ENCODE measurements at regions not wholly inside any gene's neighbourhood (a gene's known extent, or its start where the extent isn't known, plus 50 kb on each side); places are given as distances from the start of the nearest gene placed in this dataset.

GRCh38 chr22:19615867-19616581 is 91.8 kb upstream of the CLDN5 start:
- TF ChIP-seq CTCF (IDR thresholded peaks at IDR 0.05) (no peak), SIN3A (IDR thresholded peaks at IDR 0.05; ENCODE audit: borderline replicate concordance, insufficient read depth, low read depth, low read length) (no peak), POLR2AphosphoS5 (IDR thresholded peaks at IDR 0.05; ENCODE audit: low read depth, low read length) (no peak), TCF7L2 (IDR thresholded peaks at IDR 0.05; ENCODE audit: low read depth, low read length) (no peak), REST (IDR thresholded peaks at IDR 0.05; ENCODE audit: insufficient read depth in 1 of 2, low read depth in 2 of 2, low read length in 1 of 2) (no peak)

Data from Panc1 (cell line).